Mucosa of descending colon (tissue), 3 donors: ENCODE measurements at regions not wholly inside any gene's neighbourhood (a gene's known extent, or its start where the extent isn't known, plus 50 kb on each side); places are given as distances from the start of the nearest gene placed in this dataset.
A peak's percentile ranks its signal among the peaks of the same experiment; 100 is the strongest.

Experiments used
- ATAC-seq: fragments of 200-7000 bp; cut with Tn5 transposase; one replicate; pipeline ENCODE4 v1.9.1; 2020; ENCODE audit warnings: mild to moderate bottlenecking, moderate library complexity
- DNase-seq, 3 donors: peaks; one replicate each; pipeline ENCODE4 v3.0.0-alpha.2; 2020
- H3K36me3 ChIP-seq: fragments of 200-600 bp; one replicate; pipeline ENCODE4 v1.8.0; 2021; ENCODE audit warnings: low read depth, mild to moderate bottlenecking
- H3K4me1 ChIP-seq: fragments of 200-600 bp; one replicate; pipeline ENCODE4 v1.8.0; 2021; ENCODE audit warnings: low read depth, mild to moderate bottlenecking
- H3K4me3 ChIP-seq: fragments of 200-600 bp; one replicate; pipeline ENCODE4 v1.8.0; 2021; ENCODE audit warnings: mild to moderate bottlenecking
- H3K9me3 ChIP-seq: fragments of 200-600 bp; one replicate; pipeline ENCODE4 v1.8.0; 2021; ENCODE audit warnings: mild to moderate bottlenecking
- CTCF ChIP-seq: fragments of 200-600 bp; IDR thresholded peaks from one replicate; pipeline ENCODE4 v1.8.0; 2022; ENCODE audit warnings: antibody characterized with exemption, mild to moderate bottlenecking
- intact Hi-C, 2 donors: fragments of 100-400 bp; cut with DNase I in 1 of 2; cut with micrococcal nuclease in 1 of 2; formaldehyde crosslinking; loops; one replicate each; pipeline versions ENCODE4 v1.11.0 to v1.11.1; 2022; cut with DNase I, micrococcal nuclease
- donor health status: DM: no; HTN: no; CAD: no; lungs with moderate emphysema.
- donor health status: DM: no; HTN: no; CAD: no.
- donor health status: DM: no; HTN: yes; CAD: no.

GRCh38 chr17:79160980-79161636 lies 86.5 kb downstream of the ENGASE start:
- no peak for DNase-seq
- ATAC-seq = peak; percentile 61
- no peak for TF ChIP-seq CTCF
- Histone ChIP-seq H3K36me3 (no peaks in the 10 kb centered on the region), H3K9me3 (no peaks in the 10 kb centered on the region), H3K4me1 (no peaks in the 10 kb centered on the region), H3K4me3 (no peak overlapping the region)
- intact Hi-C loops = no loop called here

GRCh38 chr17:79159926-79160325 lies 85.3 kb downstream of the ENGASE start:
- no peak for DNase-seq
- intact Hi-C loops = no loop called here
- Histone ChIP-seq H3K4me1 (no peaks in the 10 kb centered on the region), H3K9me3 (no peaks in the 10 kb centered on the region), H3K4me3 (no peak overlapping the region), H3K36me3 (no peaks in the 10 kb centered on the region)
- no peak for ATAC-seq
- TF ChIP-seq CTCF = no peak

- H3K4me1 ChIP-seq = no peaks in the 10 kb centered on the region
- ATAC-seq = no peak
- intact Hi-C loops = no loop called here
Observed at GRCh38 chr17:79159471-79159870, 84.8 kb downstream of the ENGASE start.

GRCh38 chr17:79156463-79157095 lies 82.0 kb downstream of the ENGASE start:
- Histone ChIP-seq H3K36me3 (no peaks in the 10 kb centered on the region), H3K9me3 (no peaks in the 10 kb centered on the region), H3K4me3 (no peak overlapping the region), H3K4me1 (no peaks in the 10 kb centered on the region)
- intact Hi-C loops = no loop called here
- no peak for TF ChIP-seq CTCF
- DNase-seq = no peak
- no peak for ATAC-seq

More at GRCh38 chr17:79159471-79159870, 84.8 kb downstream of the ENGASE start:
- no peaks in the 10 kb centered on the region for H3K9me3 ChIP-seq
- H3K36me3 ChIP-seq = no peaks in the 10 kb centered on the region
- no peak overlapping the region for H3K4me3 ChIP-seq
- DNase-seq = no peak
- no peak for TF ChIP-seq CTCF

- Histone ChIP-seq H3K36me3 (no peaks in the 10 kb centered on the region), H3K4me3 (no peak overlapping the region), H3K9me3 (no peaks in the 10 kb centered on the region), H3K4me1 (no peaks in the 10 kb centered on the region)
- no peak for ATAC-seq
- intact Hi-C loops = no loop called here
- no peak for TF ChIP-seq CTCF
- no peak for DNase-seq
Observed at GRCh38 chr17:79155701-79156100, 81.1 kb downstream of the ENGASE start.
